ENCODE measurements at regions not wholly inside any gene's neighbourhood (a gene's known extent, or its start where the extent isn't known, plus 50 kb on each side); places are given as distances from the start of the nearest gene placed in this dataset.

DNA sequence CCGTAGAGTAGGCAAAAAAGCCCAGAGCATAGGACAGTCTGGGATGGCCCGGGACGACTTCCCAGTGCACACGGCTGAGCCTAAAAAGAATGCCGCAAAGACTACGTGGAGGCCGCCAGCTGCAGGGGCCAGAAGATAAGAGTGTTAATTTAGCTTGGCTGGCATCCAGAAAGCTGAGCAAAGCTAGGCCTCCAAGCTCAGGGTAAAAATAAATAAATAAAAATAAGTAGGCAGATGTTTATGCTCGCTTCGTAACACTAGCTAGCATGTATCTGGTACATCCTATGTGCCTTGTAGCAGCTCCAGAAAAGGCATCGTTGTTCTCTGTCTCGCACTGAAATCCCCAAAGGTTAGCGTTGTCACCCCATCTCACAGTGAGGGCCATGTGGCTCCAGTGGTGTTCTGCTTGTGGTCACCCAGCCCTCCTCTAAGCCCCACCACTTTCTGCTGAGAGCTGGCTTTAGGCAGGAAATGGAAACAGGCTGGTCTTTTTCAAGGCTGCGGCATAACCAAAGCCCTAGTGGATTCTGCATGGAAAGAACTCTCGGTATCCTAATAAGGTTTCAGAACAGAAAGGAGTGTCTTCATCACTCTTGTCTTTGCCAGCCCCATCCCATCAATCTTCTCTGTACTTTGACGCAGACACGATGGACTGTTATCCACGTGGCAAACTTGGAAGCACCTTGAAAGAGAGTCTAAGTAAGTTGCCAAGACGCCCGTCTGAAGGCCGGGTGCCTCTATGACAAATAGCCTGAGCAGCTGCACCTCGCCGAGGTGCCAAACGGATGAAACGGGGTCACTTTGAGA is 58.1 kb upstream of the MEF2A start:
- no peak overlapping the region for H3K4me3 ChIP-seq (ENCODE audit: low read depth, low read length)

DNA sequence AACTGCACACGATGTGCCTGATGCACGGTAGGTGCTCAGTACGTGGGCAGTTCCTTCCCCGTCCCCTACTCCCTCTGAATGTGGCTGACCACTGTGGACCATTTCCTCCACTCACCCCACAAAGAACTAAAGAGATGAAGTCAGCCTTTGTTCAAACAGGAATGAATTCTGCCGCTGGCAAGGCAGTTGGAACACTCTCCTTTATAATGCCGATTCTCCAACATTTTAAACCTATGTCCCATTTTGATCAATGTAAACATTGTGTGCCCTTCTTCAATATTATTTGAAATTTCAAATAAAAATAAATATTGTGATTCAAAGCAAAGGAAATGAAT is 57.5 kb upstream of the MEF2A start:
- H3K4me3 ChIP-seq (ENCODE audit: low read depth, low read length): no peak overlapping the region

DNA sequence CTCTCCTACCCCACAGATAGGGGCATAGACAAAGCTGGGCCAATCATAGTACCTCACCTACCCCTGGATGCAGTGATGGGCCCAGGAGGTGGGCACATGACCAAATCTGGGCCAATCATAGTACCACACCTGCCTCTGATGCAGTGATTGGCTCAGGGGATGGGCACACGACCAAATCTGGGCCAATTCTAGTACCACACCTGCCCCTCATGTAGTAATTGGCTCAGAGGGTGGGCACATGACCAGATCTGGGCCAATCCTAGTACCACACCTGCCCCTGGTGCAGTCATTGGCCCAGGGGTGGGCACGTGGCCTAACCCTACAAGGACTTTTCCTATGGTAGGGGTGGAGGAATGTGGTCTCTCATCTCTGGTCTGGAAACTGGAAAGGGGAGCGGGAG is 56.9 kb upstream of the MEF2A start:
- H3K4me3 ChIP-seq (ENCODE audit: low read depth, low read length): no peak overlapping the region

DNA sequence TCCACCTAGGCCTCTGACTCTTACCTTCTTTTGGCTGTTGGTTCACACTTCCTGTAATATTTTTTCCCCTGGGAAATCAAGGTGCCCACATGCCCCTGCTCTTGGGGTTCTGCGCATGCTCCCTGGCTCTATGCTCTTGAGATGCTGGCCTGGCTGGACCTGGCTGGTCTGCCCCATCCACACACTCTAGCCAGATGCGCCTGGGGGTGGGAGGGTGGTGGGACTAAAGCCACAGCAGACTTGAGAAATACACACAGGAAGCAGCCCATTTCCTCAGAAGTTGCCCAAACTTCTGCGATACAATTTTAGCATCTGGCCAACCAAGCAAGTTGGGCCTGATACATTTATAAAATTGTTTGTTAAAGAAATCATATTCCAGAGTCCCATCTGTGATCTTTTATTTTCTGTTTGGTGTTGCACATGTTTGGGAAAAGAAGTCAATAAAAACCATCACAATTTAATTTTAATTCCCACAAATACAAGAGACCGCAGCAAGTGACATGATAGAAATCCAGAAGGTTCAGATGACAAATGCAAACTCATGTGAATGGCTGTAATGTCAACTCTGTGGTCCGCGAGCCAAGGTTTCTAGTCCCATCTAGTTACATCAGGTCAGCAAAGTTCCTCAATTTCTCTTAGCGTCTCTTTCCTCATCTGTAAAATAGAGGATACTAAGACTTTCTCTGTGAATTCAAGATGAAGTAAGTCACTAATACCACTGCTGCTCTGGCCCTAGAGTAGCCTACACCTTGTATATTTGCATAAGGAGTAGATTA is 55.9 kb upstream of the MEF2A start:
- no peak overlapping the region for H3K4me3 ChIP-seq (ENCODE audit: low read depth, low read length)

GRCh38 chr15:99511531-99511865 is 54.3 kb upstream of the MEF2A start:
- no peak overlapping the region for H3K4me3 ChIP-seq (ENCODE audit: low read depth, low read length)

DNA sequence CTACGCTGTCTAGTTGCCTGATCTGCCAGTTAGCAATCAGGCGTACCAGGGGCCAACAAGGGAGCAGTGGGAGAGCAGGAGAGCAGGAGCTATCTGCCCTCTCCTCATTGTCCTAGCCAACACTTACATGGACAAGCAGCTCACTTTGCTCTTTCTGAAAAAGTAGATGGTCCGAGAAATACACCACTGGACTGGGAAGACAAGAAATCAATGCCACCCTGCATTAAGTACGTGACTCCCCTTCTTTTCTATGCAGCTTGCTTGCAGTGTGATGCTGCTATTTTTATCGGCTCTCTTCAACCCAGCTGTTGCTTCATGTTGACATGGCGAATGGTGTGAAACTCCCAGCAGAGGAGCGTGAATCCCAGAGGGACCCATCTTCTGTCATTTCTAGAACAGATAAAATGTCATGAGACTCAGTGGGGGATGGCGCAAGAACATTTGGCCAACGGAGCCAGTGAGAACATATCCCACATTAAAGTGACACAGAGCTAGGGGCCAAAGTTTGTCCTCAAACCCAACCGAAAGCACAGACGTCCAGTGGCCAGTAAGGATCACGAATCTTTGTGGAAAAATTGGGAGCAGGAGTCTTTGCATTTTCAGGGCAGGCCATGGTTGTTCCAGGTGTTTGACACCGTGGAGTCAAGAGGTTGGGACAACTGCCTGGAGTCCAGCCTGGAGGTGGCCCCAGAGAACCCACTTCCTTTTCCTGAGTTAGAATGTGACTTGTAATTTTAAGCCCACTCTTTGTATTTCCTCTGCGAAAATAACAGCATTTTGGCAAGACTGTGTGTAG is 53.7 kb upstream of the MEF2A start:
- no peak overlapping the region for H3K4me3 ChIP-seq (ENCODE audit: low read depth, low read length)

DNA sequence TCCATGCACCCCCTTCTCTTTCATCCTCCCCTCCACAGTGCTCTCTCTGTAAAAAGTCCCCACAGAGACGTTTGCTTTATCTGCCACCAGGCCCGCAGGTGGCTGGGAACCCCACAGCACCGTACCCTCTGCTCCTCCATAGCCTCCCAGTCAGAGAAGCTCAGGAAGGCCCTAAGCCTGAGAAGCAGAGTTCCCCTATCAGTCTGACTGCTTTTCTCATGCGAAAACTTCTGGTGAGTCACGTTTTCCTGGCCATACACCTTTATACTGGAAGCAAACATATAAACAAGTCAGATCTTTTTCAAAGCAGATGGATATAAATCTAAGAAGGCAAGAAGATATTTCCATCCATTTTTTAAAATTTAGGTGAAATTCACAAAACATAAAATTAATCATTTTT is 51.5 kb upstream of the MEF2A start:
- H3K4me3 ChIP-seq (ENCODE audit: low read depth, low read length): no peak overlapping the region
